ENCODE measurements at regions not wholly inside any gene's neighbourhood (a gene's known extent, or its start where the extent isn't known, plus 50 kb on each side); places are given as distances from the start of the nearest gene placed in this dataset.

DNA sequence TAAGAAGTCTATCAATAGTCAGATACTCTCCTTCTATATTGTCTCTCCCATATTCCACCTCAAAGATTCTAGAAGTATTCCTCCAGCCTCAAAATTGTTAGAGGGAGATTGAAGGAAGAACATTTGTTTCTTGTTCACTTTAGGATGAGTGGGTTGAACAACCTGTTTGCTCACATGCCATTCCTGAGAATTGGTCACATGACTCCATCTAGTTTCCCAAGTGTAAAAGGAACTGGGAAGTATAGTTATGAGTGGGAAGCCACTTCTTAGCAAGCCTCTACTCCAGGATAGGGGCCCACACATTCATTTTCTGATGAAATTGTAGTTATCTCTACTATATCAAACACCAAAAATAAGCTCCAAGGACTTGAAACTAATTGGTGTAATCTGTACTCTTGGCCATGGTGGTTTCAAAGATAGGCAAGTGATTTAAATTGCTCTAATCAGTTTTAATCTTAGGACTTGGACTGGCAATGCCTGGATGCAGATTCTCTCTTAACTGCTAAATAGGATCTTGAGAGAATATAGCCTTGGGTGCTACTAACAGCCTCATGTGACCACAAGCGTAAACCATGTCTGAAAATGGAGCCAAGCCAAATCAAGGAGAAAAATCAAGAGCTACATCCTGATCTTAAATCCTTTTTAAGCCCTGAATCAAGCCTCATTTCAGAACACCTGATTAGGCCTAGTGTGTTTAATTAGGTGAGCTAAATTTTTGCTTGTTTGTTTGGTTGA is 758.7 kb upstream of the MAN1A1 start (continued):
- TF ChIP-seq CHD7 (IDR thresholded peaks at IDR 0.05; ENCODE audit: insufficient replicate concordance, low read length) = no peak
